ENCODE measurements at regions not wholly inside any gene's neighbourhood (a gene's known extent, or its start where the extent isn't known, plus 50 kb on each side); places are given as distances from the start of the nearest gene placed in this dataset.
A peak's percentile ranks its signal among the peaks of the same experiment; 100 is the strongest.

DNA sequence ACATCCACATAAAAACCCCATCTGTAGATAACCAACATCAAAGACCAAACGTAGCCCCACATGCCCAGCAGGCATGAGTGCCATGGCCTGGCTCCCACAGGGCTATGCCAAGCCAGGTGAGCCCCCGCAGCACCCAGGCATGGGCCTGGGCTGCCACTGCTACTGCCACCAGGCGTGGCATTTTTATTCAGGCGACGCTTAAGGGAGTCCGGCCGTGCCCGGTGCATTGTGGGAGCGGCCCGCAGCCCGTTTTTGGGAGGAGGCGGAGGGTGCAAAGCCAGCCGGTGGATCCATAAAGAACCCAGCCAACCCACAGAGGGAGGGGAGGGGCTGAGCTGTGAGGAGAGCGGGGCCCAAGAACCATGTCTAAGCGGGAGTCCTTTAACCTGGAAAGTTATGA, 83.6 kb downstream of the XIST start:
- intact Hi-C loops (cut with DNase I): no loop called here
- 75 to 76% methylated on average over 10 to 13 of the region's 15 CpGs for WGBS, 2 donors
- no peak for DNase-seq

DNA sequence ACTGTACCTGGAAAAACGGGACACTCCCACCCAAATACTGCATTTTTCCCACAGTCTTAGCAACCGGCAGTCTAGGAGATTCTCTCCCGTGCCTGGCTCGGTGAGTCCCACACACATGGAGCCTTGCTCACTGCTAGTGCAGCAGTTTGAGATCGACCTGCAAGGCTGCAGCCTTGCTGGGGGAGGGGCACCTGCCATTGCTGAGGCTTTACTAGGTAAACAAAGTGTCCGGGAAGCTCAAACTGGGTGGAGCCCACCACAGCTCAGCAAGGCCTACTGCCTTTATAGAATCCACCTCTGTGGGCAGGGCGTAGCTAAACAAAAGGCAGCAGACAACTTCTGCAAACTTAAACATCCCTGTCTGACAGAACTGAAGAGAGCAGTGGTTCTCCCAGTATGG, 84.4 kb downstream of the XIST start:
- WGBS, 2 donors: 38 to 40% methylated on average over 1 to 5 of the region's 7 CpGs
- no peak for ATAC-seq
- DNase-seq: no peak
- H3K27ac ChIP-seq: no peak overlapping the region
- TF ChIP-seq, protein P1, sequence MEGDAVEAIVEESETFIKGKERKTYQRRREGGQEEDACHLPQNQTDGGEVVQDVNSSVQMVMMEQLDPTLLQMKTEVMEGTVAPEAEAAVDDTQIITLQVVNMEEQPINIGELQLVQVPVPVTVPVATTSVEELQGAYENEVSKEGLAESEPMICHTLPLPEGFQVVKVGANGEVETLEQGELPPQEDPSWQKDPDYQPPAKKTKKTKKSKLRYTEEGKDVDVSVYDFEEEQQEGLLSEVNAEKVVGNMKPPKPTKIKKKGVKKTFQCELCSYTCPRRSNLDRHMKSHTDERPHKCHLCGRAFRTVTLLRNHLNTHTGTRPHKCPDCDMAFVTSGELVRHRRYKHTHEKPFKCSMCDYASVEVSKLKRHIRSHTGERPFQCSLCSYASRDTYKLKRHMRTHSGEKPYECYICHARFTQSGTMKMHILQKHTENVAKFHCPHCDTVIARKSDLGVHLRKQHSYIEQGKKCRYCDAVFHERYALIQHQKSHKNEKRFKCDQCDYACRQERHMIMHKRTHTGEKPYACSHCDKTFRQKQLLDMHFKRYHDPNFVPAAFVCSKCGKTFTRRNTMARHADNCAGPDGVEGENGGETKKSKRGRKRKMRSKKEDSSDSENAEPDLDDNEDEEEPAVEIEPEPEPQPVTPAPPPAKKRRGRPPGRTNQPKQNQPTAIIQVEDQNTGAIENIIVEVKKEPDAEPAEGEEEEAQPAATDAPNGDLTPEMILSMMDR (IDR thresholded peaks at IDR 0.05): no peak
- TF ChIP-seq POLR2A (IDR thresholded peaks at IDR 0.05): no peak
- H3K9me3 ChIP-seq: no peaks in the 10 kb centered on the region
- H3K4me3 ChIP-seq: no peak overlapping the region
- intact Hi-C loops (cut with DNase I): no loop called here
- no peaks in the 10 kb centered on the region for H3K36me3 ChIP-seq (replicated peaks in 1 of 2; ENCODE audit: insufficient read depth in 1 of 2, low read depth in 2 of 2)
- no peaks in the 10 kb centered on the region for H3K4me1 ChIP-seq
- H3K27me3 ChIP-seq: no peaks in the 10 kb centered on the region

More for the DNA sequence above, 83.6 kb downstream of the XIST start:
- no peaks in the 10 kb centered on the region for H3K36me3 ChIP-seq (replicated peaks in 1 of 2; ENCODE audit: insufficient read depth in 1 of 2, low read depth in 2 of 2)
- H3K27ac ChIP-seq: no peak overlapping the region
- H3K4me1 ChIP-seq: no peaks in the 10 kb centered on the region
- ATAC-seq: no peak
- TF ChIP-seq, protein P1 (IDR thresholded peaks at IDR 0.05): no peak
- TF ChIP-seq POLR2A (IDR thresholded peaks at IDR 0.05): no peak
- no peaks in the 10 kb centered on the region for H3K9me3 ChIP-seq
- H3K4me3 ChIP-seq: no peak overlapping the region
- no peaks in the 10 kb centered on the region for H3K27me3 ChIP-seq

DNA sequence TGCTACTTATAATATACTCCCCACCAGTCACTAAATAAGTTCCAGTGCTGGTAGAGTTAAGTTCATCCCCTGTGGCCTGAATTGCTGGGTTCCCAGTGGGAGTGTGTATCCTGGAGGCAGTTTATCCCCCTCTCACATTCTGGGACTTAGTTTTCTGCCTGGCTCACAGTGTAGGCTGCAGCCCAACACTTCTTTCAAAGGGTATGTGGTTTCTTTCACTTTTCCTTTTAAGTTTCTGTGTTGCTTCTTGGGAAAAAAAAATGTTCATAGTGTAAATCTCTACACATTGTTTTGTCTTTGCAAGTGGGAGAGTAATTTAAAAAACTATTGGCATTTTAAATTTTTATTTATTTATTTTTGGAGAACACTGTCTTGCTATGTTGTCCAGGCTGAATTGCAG, 85.5 kb downstream of the XIST start:
- TF ChIP-seq, protein P1 (IDR thresholded peaks at IDR 0.05): no peak
- no peak for TF ChIP-seq POLR2A (IDR thresholded peaks at IDR 0.05)
- Histone ChIP-seq H3K9me3 (no peaks in the 10 kb centered on the region), H3K27ac (no peak overlapping the region), H3K27me3 (no peaks in the 10 kb centered on the region), H3K4me1 (no peaks in the 10 kb centered on the region), H3K36me3 (replicated peaks in 1 of 2; ENCODE audit: insufficient read depth in 1 of 2, low read depth in 2 of 2) (no peaks in the 10 kb centered on the region), H3K4me3 (no peak overlapping the region)
- intact Hi-C loops (cut with DNase I): no loop called here
- DNase-seq (no peak), ATAC-seq (no peak)

DNA sequence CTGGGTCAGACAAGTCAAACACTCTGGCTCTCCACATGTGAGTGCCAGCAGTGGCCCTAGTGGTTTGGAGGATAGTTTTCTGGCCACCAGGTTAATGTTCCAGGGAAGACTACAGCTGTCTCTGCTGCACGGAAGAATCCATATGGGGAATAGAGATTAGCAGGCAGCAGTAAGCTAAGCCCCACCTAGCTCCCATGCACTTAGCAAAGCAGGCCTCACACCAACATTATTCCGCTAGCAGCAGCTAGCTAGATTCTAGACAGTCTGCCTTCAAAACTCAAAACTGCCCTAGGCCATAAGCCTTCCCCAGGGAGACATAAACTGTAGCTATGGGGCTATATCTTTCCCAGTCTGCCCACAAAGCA, 86.1 kb downstream of the XIST start:
- Histone ChIP-seq H3K27ac (no peak overlapping the region), H3K9me3 (no peaks in the 10 kb centered on the region), H3K36me3 (replicated peaks in 1 of 2; ENCODE audit: insufficient read depth in 1 of 2, low read depth in 2 of 2) (no peaks in the 10 kb centered on the region), H3K27me3 (no peaks in the 10 kb centered on the region), H3K4me3 (no peak overlapping the region), H3K4me1 (no peaks in the 10 kb centered on the region)
- 100% methylated on average over 1 of the region's 2 CpGs; no CpG with 5 or more reads in 1 of the 2 donors for WGBS, 2 donors
- ATAC-seq (no peak), DNase-seq (no peak)
- TF ChIP-seq POLR2A (IDR thresholded peaks at IDR 0.05): no peak
- TF ChIP-seq, protein P1 (IDR thresholded peaks at IDR 0.05): no peak
- intact Hi-C loops (cut with DNase I): no loop called here

DNA sequence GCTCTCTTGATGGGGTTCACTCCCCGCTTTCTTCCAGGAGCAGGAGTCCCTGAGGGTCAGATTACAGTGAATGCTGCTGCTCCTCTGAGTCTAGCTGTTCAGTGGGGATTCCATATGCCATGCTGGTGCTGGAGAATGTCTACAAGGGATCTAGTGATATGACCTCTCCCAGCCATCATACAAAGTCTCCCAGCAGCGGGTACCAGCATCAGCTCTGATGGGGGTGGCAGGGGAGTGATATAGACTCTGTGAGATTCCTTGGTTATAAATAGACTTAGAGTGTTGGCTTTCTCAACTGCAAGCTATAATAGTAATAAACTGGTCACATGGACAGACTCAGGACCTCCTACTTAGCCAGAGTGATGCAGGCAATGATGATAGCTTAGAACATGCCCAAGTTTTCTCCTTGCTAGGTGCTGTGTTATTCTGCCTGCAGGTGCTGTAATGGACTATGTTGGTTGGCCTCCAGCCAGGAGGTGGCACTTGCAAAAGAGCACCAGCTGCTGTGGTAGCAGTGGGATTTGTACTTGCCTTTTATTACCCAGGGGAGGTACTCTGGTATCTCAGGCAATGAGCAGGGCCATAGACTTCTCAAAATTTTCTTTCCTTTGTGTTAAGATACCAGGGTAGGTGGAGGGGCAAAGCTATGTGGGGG, 86.6 kb downstream of the XIST start:
- H3K4me1 ChIP-seq: no peaks in the 10 kb centered on the region
- no peaks in the 10 kb centered on the region for H3K9me3 ChIP-seq
- ATAC-seq (no peak), DNase-seq (peak in 2 of 4 donors; percentile 23 to 44)
- no peaks in the 10 kb centered on the region for H3K36me3 ChIP-seq (replicated peaks in 1 of 2; ENCODE audit: insufficient read depth in 1 of 2, low read depth in 2 of 2)
- intact Hi-C loops (cut with DNase I): no loop called here
- 62 to 83% methylated on average over 1 of the region's 2 CpGs for WGBS, 2 donors
- TF ChIP-seq POLR2A (IDR thresholded peaks at IDR 0.05): no peak
- TF ChIP-seq, protein P1 (IDR thresholded peaks at IDR 0.05): no peak
- no peaks in the 10 kb centered on the region for H3K27me3 ChIP-seq
- no peak overlapping the region for H3K4me3 ChIP-seq
- H3K27ac ChIP-seq: no peak overlapping the region
